ENCODE measurements at regions not wholly inside any gene's neighbourhood (a gene's known extent, or its start where the extent isn't known, plus 50 kb on each side); places are given as distances from the start of the nearest gene placed in this dataset.

DNA sequence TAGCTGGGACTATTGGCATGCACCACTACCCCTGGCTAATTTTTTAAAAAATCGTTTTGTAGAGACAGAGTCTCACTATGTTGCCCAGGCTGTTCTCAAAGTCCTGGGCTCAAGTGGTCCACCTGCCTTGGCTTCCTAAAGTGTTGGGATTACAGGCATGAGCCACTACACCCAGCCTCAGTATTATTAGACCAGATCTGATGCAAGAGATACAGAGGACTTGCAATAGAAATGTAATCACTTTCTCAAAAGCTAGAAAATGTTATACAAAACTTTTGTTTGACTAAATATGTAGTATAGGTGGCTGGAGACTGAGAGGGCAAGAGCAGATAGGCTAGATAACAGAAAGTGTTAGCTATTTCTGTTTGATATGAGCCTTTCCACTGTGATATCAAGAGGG is 531.9 kb downstream of the SOX2 start:
- no peak for DNase-seq
- H3K36me3 Mint-ChIP-seq (ENCODE audit: low read depth): no peaks in the 10 kb centered on the region
- H3K4me3 Mint-ChIP-seq: no peak overlapping the region
- no peaks in the 10 kb centered on the region for H3K4me1 Mint-ChIP-seq
- H3K27me3 Mint-ChIP-seq: no peaks in the 10 kb centered on the region
- POLR2A ChIA-PET: no interaction called here
- no peak overlapping the region for H3K27ac Mint-ChIP-seq
- H3K9me3 Mint-ChIP-seq: no peaks in the 10 kb centered on the region
- CTCF ChIA-PET: no interaction called here

GRCh38 chr3:182244222-182244971 is 532.7 kb downstream of the SOX2 start:
- DNase-seq: no peak
- H3K9me3 Mint-ChIP-seq: no peaks in the 10 kb centered on the region
- CTCF ChIA-PET: no interaction called here
- POLR2A ChIA-PET: no interaction called here
- H3K36me3 Mint-ChIP-seq (ENCODE audit: low read depth): no peaks in the 10 kb centered on the region
- H3K27ac Mint-ChIP-seq: no peak overlapping the region
- no peaks in the 10 kb centered on the region for H3K27me3 Mint-ChIP-seq
- no peak overlapping the region for H3K4me3 Mint-ChIP-seq
- no peaks in the 10 kb centered on the region for H3K4me1 Mint-ChIP-seq

DNA sequence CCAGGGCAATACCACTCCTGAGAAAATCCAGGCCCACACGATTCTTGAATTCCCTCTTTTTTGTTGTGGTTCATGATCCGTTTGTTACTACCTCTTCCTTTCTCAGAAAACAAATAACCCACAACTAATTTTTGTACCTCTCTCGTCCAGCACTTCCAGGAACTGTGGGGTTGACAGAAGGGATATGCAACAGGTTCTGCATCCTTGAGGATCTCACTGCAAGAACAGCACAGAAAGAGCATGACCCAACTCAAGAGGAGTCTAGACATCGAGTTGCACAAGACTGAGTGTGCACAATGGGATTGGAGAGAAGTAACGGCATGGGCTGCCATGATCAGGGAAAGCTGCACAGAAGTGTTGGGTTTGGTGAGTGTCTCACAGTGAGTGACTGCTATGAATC is 533.3 kb downstream of the SOX2 start:
- ChIA-PET POLR2A (no interaction called here), CTCF (no interaction called here)
- no peaks in the 10 kb centered on the region for H3K9me3 Mint-ChIP-seq

DNA sequence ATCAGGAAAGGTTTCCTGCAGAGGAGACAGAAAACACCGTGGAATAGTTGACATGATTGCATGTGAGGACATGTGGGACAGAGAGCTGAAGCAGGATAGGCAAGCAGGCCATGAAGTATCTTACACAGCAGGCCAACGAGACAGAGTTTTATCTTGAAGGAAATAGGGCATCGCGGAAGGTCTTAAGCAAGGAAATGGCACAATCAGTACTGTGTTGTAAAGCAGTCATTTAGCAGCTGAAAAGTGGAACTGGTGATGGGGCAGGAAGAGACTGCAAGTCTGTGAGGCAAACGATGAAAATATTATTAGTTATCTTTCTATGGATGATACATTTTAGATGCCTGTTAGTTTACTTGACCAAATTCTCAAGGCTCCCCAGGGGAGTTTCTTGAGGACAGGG is 535.1 kb downstream of the SOX2 start:
- ChIA-PET POLR2A (no interaction called here), CTCF (no interaction called here)
- H3K9me3 Mint-ChIP-seq: no peaks in the 10 kb centered on the region
- no peaks in the 10 kb centered on the region for H3K36me3 Mint-ChIP-seq (ENCODE audit: low read depth)
- no peak for DNase-seq
- H3K4me3 Mint-ChIP-seq: no peak overlapping the region
- H3K27ac Mint-ChIP-seq: no peak overlapping the region
- H3K27me3 Mint-ChIP-seq: no peaks in the 10 kb centered on the region
- H3K4me1 Mint-ChIP-seq: no peaks in the 10 kb centered on the region

More for the DNA sequence above, 533.3 kb downstream of the SOX2 start:
- no peaks in the 10 kb centered on the region for H3K4me1 Mint-ChIP-seq
- no peaks in the 10 kb centered on the region for H3K36me3 Mint-ChIP-seq (ENCODE audit: low read depth)
- DNase-seq: no peak
- H3K4me3 Mint-ChIP-seq: no peak overlapping the region
- H3K27ac Mint-ChIP-seq: no peak overlapping the region
- no peaks in the 10 kb centered on the region for H3K27me3 Mint-ChIP-seq

DNA sequence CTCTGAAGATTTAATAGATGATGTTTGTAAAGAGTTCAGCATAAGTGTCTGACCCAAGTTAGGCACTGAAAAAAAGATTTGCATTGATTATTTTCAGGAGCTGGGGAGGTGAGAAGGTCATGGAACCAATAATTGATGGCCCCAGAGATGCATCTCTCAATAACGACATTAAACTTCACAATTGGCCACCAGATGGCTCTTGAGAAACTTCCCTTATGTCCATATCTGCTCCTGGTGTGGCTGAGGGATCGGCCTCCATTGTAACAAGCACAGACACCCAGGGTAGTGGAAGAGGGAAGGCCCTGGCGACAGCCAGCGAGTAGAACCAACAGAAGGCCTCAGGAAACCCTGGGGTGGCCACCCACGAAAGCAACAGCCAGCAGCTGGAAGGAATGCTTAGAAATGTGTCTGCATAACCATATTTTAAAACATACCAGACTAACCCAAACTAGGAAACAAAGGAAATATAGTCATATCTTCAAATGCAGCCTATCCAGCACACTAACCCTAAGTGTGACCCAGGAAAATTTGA is 536.7 kb downstream of the SOX2 start:
- Mint-ChIP-seq H3K9me3 (no peaks in the 10 kb centered on the region), H3K27ac (no peak overlapping the region), H3K36me3 (ENCODE audit: low read depth) (no peaks in the 10 kb centered on the region), H3K4me3 (no peak overlapping the region), H3K27me3 (no peaks in the 10 kb centered on the region), H3K4me1 (no peaks in the 10 kb centered on the region)
- POLR2A ChIA-PET: no interaction called here
- no peak for DNase-seq
- CTCF ChIA-PET: no interaction called here

DNA sequence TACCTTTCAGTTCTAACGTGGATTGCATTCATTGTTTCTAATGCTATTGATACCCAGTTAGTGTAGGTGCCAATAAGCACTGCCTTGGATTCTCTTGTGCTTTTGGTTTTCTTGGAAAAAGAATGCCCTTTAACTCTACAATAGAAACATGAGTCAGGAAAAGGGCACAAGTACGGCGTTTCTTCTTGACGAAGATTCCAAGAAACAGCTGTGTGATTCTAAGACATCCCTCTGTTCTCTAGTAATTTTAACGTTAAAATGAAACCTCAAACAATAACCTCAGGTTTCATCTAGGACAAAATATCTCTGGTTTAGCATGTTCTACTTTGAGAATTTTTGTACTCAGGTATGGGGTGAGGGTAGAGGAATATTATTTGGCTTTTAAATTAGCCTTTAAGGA is 540.5 kb upstream of the ATP11B start:
- H3K27ac Mint-ChIP-seq: no peak overlapping the region
- DNase-seq: no peak
- peaks cover 4% of the 10 kb centered on the region for H3K27me3 Mint-ChIP-seq
- H3K9me3 Mint-ChIP-seq: no peaks in the 10 kb centered on the region
- no peak overlapping the region for H3K4me3 Mint-ChIP-seq
- ChIA-PET POLR2A (no interaction called here), CTCF (no interaction called here)
- H3K36me3 Mint-ChIP-seq (ENCODE audit: low read depth): no peaks in the 10 kb centered on the region
- H3K4me1 Mint-ChIP-seq: no peaks in the 10 kb centered on the region

GRCh38 chr3:182255158-182255557 is 538.1 kb upstream of the ATP11B start:
- POLR2A ChIA-PET: no interaction called here
- H3K27ac Mint-ChIP-seq: no peak overlapping the region
- H3K27me3 Mint-ChIP-seq: peaks cover 6% of the 10 kb centered on the region
- H3K4me3 Mint-ChIP-seq: no peak overlapping the region
- no peak for DNase-seq
- CTCF ChIA-PET: no interaction called here
- no peaks in the 10 kb centered on the region for H3K36me3 Mint-ChIP-seq (ENCODE audit: low read depth)
- H3K4me1 Mint-ChIP-seq: no peaks in the 10 kb centered on the region
- H3K9me3 Mint-ChIP-seq: no peaks in the 10 kb centered on the region

GRCh38 chr3:182257361-182257760 is 535.9 kb upstream of the ATP11B start:
- H3K4me1 Mint-ChIP-seq: no peaks in the 10 kb centered on the region
- H3K4me3 Mint-ChIP-seq: no peak overlapping the region
- DNase-seq: no peak
- ChIA-PET POLR2A (no interaction called here), CTCF (no interaction called here)
- H3K36me3 Mint-ChIP-seq (ENCODE audit: low read depth): no peaks in the 10 kb centered on the region
- peaks cover 6% of the 10 kb centered on the region for H3K27me3 Mint-ChIP-seq
- no peaks in the 10 kb centered on the region for H3K9me3 Mint-ChIP-seq
- no peak overlapping the region for H3K27ac Mint-ChIP-seq

DNA sequence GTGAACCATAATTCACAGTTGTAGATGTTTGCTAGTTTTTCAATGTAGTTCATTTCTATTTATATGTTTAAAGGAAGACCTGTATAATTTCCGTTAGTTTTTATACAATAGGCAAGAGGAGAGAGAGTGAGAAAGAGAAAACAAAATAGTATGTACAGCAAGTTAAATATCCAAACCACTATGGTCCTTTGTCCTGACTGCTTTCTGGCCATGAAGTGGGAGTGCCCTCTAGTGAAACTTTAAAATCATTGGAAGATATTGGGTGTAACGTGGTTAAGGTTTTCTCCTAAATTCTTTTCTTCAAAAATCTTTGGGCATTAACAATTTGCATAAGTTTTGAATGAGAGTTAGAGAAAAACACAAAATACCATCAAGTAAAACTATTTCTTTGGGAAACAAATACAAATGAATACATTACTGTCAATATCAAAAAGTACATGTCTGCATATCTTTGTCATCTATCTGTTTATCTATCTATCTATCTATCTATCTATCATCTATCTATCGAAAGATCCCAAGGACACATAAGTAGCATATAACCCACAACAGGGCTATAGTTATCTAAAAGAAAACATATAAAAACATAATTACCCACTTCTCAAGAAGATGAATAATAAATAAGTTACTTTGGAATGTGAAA is 534.6 kb upstream of the ATP11B start:
- Mint-ChIP-seq H3K27me3 (peaks cover 6% of the 10 kb centered on the region), H3K4me3 (no peak overlapping the region), H3K9me3 (no peaks in the 10 kb centered on the region), H3K27ac (no peak overlapping the region), H3K36me3 (ENCODE audit: low read depth) (no peaks in the 10 kb centered on the region), H3K4me1 (no peaks in the 10 kb centered on the region)
- DNase-seq: no peak
- ChIA-PET POLR2A (no interaction called here), CTCF (no interaction called here)

GRCh38 chr3:182259579-182259978 is 533.7 kb upstream of the ATP11B start:
- ChIA-PET POLR2A (no interaction called here), CTCF (no interaction called here)
- Mint-ChIP-seq H3K4me3 (no peak overlapping the region), H3K27me3 (peaks cover 6% of the 10 kb centered on the region), H3K36me3 (ENCODE audit: low read depth) (no peaks in the 10 kb centered on the region), H3K9me3 (no peaks in the 10 kb centered on the region), H3K4me1 (no peaks in the 10 kb centered on the region), H3K27ac (no peak overlapping the region)
- no peak for DNase-seq

DNA sequence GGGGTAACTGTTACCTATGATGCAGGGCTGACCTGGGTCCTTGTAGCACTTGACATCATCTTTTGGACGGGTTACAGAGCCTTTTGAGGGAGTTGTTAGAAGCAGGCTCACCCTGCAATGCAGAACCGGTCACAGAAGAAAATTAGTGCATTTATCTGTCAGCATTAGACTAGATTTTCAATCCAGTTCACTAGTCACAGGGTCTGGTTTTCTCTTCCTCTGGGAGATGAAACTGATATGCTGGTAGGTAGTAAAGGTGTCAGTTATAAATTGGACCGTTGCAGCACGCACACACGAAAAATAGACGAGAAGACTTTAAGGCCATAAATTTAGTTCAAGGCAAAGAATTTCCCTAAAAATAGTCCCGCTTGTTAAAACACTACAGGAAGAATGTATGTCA is 532.3 kb upstream of the ATP11B start:
- ChIA-PET CTCF (no interaction called here), POLR2A (no interaction called here)
- no peak overlapping the region for H3K27ac Mint-ChIP-seq
- H3K4me3 Mint-ChIP-seq: no peak overlapping the region
- no peak for DNase-seq
- no peaks in the 10 kb centered on the region for H3K4me1 Mint-ChIP-seq
- peaks cover 2% of the 10 kb centered on the region for H3K27me3 Mint-ChIP-seq
- no peaks in the 10 kb centered on the region for H3K9me3 Mint-ChIP-seq
- H3K36me3 Mint-ChIP-seq (ENCODE audit: low read depth): no peaks in the 10 kb centered on the region

DNA sequence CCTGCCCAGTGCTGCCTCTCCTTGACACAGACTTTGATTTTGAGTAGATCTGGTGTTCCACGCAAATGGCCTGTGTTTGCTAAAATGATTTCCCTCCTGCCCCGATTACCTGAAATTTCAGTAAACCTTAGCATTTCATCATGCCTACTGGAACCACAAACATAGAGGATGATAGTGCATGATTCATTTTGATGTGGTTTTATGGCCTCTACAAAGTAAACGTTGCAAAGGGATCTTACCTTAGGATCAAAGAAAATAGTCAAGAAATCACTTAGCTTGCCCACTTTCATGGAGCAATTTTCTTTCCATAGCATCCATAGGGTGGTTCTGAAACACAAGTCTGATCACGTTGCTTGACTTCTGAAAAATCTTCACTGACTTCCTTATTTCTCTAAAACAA is 524.6 kb upstream of the ATP11B start:
- ChIA-PET POLR2A (no interaction called here), CTCF (no interaction called here)
- Mint-ChIP-seq H3K27me3 (no peaks in the 10 kb centered on the region), H3K4me1 (no peaks in the 10 kb centered on the region), H3K4me3 (no peak overlapping the region), H3K36me3 (ENCODE audit: low read depth) (no peaks in the 10 kb centered on the region), H3K9me3 (no peaks in the 10 kb centered on the region), H3K27ac (no peak overlapping the region)
- DNase-seq: no peak

DNA sequence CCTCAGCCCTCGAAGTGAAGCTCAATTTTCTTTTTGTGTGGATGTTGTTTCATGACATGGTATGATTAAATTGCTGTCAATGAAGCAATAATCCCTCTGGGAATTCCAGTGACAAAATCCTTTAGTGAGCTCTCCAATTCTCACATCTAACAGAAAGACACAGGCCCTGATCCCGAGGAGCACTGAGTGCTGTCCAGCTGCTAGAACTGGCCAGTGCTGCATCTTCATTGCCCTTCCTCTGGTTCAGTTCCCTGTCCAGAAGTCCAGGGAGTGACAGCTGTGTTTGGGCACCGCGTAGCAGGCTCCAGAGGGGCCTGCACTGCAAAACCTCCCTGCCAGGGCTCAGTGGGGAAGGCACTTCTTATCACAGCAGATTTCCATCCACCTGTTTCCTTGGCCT is 516.8 kb upstream of the ATP11B start:
- Mint-ChIP-seq H3K4me1 (no peaks in the 10 kb centered on the region), H3K27me3 (no peaks in the 10 kb centered on the region), H3K9me3 (no peaks in the 10 kb centered on the region), H3K36me3 (ENCODE audit: low read depth) (no peaks in the 10 kb centered on the region), H3K4me3 (no peak overlapping the region), H3K27ac (no peak overlapping the region)
- CTCF ChIA-PET: no interaction called here
- no peak for DNase-seq
- POLR2A ChIA-PET: no interaction called here

DNA sequence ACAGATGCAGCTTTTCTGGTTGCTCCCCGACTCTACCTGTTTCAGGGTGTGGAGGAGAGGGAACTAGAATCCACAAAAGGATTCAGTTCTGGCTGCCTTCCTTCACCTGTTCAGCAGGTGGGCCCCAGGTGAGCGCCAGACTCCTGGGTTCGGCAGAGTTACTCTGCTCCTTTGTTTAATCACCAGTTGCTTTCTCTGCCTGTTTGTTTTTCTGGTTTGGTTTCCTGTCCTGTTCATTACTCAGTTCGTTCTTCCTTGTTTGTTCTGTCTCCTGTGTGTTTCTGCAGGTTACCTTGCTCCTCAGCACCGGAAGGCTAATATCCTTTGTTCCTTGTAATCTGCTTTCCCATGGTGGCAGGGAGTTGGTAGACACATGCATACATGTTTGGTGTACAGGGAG is 508.5 kb upstream of the ATP11B start:
- Mint-ChIP-seq H3K4me3 (no peak overlapping the region), H3K27me3 (no peaks in the 10 kb centered on the region), H3K9me3 (no peaks in the 10 kb centered on the region), H3K4me1 (no peaks in the 10 kb centered on the region), H3K27ac (no peak overlapping the region), H3K36me3 (ENCODE audit: low read depth) (no peaks in the 10 kb centered on the region)
- CTCF ChIA-PET: no interaction called here
- DNase-seq: no peak
- POLR2A ChIA-PET: no interaction called here

Measured in activated CD4-positive, alpha-beta T cell treated with anti-CD3 and anti-CD28 coated beads, Interleukin-2, amount 10 ng/mL, durations not matched to agents 7 days and 5 days (primary cell).